Astrocyte (in vitro differentiated cells and primary cell): ENCODE measurements at regions not wholly inside any gene's neighbourhood (a gene's known extent, or its start where the extent isn't known, plus 50 kb on each side); places are given as distances from the start of the nearest gene placed in this dataset.

Experiments used
- EZH2 ChIP-seq: IDR thresholded peaks from 2 replicates; pipeline ENCODE4 v1.6.1; 2012; ENCODE audit warnings: mild to moderate bottlenecking, low read length, inconsistent platforms; ENCODE audit not compliant: insufficient read depth
- TF ChIP-seq, protein P1 (sequence below): IDR thresholded peaks from 2 replicates; pipeline ENCODE4 v1.5.1; 2011; ENCODE audit warnings: low read depth, mild to moderate bottlenecking, inconsistent platforms, low read length, moderate library complexity; ENCODE audit not compliant: insufficient read depth

GRCh38 chr5:8362495-8362894 lies 493.5 kb downstream of the MTRR start:
- TF ChIP-seq, protein P1, sequence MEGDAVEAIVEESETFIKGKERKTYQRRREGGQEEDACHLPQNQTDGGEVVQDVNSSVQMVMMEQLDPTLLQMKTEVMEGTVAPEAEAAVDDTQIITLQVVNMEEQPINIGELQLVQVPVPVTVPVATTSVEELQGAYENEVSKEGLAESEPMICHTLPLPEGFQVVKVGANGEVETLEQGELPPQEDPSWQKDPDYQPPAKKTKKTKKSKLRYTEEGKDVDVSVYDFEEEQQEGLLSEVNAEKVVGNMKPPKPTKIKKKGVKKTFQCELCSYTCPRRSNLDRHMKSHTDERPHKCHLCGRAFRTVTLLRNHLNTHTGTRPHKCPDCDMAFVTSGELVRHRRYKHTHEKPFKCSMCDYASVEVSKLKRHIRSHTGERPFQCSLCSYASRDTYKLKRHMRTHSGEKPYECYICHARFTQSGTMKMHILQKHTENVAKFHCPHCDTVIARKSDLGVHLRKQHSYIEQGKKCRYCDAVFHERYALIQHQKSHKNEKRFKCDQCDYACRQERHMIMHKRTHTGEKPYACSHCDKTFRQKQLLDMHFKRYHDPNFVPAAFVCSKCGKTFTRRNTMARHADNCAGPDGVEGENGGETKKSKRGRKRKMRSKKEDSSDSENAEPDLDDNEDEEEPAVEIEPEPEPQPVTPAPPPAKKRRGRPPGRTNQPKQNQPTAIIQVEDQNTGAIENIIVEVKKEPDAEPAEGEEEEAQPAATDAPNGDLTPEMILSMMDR: no peak
- TF ChIP-seq EZH2: no peak
